Activated CD4-positive, alpha-beta T cell treated with anti-CD3 and anti-CD28 coated beads for 24 hours (primary cell): ENCODE measurements at regions not wholly inside any gene's neighbourhood (a gene's known extent, or its start where the extent isn't known, plus 50 kb on each side); places are given as distances from the start of the nearest gene placed in this dataset.
"Not testable (repeated sequence)": the region's sequence is repeated elsewhere in the genome, so short reads cannot be mapped to it uniquely, and the experiment has no call there.

Experiments used
- DNase-seq, 2 donors: peaks; one replicate each; pipeline ENCODE4 v3.0.0-alpha.2; 2020; ENCODE audit warnings: low read depth in 2 of 2

- no peak for DNase-seq
Observed at GRCh38 chr2:84373391-84373790, 85.7 kb downstream of the SUCLG1 start.

GRCh38 chr2:84362541-84362940 lies 96.5 kb downstream of the SUCLG1 start:
- DNase-seq = no peak

- DNase-seq = no peak
Observed at GRCh38 chr2:84338069-84338468, 121.0 kb downstream of the SUCLG1 start.

DNA sequence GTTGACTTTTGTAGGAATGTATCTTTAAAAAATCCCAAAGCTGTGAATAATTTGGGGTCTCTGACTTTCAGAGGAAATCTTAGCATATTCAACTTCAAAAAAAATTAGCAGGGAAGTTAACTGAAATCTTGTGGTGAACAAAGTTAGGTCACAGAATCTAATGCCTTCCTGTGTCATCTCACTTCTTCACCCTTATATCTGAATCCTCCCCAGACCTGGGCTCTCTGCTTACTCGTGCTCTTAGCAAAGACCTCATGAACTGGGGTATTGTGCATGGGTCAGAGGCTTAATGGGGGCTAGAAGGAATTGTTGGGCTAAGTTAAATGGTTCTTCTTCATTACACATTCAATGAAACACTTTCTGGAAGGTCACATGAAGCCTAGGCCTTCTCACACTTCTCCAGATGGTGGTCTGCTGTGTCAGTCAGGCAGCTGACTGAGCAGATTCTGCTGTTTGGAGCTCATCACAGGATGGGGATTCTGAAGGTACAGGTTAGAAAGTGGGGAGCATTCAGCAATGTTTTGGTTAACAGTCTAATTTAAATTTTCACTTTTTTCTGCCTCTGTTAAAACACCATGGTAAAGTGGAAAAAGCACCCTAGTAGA lies 131.3 kb downstream of the SUCLG1 start:
- DNase-seq = no peak

DNA sequence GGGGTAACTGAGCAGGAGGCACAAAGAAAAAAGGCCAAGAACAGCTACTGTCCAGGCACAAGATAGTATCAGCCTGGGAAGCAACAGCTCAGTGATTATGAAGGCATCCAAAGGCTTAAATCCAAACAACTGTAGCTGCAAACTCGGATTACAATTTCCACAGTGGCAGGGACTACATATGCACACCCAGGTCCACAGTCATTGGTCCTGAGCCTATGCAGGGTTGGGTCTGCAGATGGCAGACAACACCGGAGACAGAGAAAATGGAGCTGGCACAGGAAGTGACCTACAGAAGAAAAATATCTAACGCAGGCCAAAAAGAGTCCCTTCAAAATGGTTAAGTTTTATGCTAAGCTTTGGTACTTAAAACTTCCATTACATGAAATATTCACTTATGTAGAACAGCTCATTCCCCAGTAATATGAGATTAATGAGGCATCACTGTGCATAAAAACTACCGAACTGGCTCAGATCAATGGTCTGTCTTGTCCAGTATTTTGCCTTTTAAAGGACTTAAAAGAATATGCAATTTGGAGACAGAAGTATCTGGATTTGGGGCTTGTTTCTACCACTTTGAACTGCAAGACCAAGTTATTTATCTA lies 132.1 kb downstream of the SUCLG1 start:
- no peak for DNase-seq

DNA sequence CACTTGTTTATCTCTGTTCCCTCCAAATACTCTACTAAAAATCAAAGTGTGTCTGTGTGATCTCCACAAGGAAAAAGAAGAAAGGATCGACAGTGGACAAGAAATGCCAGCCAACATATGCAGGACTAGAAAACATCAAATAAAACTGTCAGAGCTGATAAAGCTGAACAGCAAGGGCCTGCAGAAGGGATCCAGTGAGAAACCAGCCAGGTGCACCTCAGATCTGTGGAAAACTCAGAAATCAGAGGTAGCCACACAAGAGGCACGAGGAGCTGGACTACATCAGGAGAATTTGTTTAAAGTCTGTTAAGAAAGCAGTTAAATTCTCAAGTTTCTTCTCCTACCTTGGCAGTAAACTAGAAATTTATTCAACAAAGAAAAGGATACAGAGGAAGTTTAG lies 135.2 kb downstream of the SUCLG1 start:
- no peak for DNase-seq

DNA sequence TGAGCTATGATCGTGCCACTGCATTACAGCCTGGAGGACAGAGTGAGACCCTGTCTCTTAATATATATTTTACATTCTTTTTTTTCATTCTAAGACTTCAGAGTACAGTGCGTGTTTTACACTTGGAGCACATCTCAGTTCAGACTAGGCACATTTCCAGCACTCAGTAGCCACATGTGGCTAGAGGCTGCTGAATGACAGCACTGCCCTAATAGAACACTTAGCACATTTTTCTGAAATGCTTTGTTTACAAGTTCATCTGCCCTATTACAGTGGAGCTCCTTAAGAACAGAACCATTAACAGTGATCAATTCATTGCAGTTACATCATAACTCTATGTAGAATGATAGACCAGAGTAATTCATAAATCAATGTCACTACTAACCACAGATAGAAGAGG lies 138.1 kb downstream of the SUCLG1 start:
- no peak for DNase-seq

GRCh38 chr2:84319581-84319980 lies 139.5 kb downstream of the SUCLG1 start:
- DNase-seq = no peak

- no peak for DNase-seq
Observed at GRCh38 chr2:84317135-84317534, 141.9 kb downstream of the SUCLG1 start.

DNA sequence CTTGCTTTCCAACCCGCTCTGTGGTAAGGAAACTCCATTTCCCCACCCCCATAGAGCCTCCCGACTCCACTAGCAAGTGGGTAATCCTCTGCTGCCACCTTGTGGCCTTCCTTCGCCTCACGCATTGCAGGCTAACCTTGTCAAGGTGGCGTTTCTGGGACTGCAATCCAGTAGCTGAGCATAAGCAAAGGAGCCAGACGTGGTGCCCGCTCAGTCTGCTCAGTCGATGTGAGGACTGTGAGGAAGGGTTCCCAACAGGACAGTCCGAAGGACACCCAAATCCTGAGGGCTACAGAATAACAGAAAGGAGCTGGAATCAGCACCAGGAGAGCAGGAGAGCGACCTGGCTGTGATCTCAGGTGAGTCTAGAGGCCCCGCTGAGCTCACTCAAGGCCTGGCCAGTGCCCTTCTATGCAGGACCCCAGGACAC lies 144.2 kb downstream of the SUCLG1 start:
- peak; percentile 66 to 77 for DNase-seq

DNA sequence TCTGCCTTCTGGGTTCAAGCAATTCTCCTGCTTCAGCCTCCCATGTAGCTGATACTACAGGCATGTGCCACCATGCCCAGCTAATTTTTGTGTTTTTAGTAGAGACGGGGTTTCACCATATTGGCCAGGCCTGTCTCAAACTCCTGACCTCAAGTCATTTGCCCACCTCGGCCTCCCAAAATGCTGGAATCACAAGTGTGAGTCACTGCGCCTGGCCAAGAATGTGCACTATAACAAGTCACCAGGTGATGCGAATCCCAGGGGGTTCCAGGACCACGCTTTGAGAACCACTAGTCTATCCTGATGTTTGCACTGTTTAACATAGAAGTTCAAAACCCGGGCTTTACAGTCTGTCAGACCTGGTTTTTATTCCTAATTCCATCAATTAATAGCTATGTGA lies 144.8 kb downstream of the SUCLG1 start:
- no peak for DNase-seq

DNA sequence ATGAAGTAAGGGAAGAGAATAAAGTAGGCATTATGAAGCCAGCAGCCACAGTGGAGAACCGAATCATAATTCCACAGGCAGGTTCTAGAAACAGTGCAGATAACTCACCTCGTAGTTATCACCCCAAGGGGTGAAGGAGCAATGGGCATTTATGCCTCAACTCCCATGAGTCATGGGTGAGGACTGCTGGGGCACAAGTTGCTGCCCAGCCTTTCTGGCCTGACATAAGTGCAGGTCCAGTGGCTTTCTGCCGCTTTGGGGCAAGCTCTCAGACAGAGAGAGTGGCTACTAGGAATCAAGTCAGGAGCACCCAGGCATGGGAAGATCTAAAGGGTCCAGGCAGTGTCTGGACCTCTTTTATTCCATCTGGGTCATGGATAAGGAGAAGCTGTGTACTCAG lies 149.8 kb downstream of the SUCLG1 start:
- DNase-seq = no peak

DNA sequence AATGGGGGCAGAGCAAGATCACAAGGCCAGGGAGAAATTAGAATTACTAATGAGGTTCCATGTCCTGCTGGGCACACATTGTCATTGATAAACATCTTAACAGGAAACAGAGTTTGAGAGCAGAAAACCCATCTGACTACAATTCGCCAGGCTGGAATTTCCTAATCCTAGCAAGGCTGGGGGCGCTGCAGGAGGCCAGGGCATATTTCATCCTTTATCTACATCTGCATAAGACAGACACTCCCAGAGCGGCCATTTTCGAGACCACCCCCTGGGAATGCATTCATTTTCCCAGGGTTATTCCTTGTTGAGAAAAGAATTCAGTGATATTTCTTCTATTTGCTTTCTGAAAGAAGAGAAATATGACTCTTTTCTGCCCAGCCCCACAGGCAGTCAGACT lies 152.7 kb downstream of the SUCLG1 start:
- DNase-seq = no peak

DNA sequence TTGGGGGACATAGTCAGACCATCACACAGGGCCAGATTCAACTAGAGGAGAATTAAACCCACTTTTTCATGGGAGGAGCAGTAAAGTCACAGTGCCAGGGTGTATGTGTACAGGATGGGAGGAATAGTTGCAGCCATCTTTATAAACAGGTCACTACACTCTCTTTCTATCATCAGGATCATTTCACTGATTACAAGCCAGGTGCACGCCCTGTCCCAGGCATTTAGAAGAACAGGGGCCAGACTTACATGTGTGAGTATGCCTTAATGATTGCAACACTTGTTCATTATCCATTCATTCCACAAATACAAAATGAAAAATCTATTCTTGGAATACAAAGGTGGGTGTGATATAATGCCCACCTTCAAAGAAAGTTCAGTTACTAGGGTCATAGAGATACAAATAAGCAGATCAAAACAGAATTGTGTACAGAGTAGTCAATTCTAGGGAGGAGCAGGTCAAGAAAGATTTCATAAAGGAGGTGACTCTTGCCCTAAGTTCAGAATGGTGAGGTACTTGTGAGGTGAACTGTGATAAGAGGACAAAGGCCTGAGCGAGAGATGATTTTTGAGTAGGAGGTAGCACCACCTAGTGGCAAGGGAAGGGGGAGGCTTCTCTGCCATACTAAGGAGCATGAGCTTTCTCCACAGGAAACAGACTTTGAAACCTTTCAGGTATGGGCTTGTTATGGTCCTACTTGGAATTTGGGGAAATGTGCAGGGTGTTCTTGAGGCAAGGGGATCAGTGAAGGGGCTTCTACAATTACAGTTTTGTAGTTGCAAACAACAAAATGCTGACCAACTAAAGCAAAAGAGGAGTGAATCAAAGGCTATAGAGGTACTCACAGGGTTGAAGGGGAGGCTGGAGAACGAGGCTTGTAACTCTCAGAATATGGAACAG lies 156.3 kb downstream of the SUCLG1 start:
- peak; percentile 10 to 13 for DNase-seq

DNA sequence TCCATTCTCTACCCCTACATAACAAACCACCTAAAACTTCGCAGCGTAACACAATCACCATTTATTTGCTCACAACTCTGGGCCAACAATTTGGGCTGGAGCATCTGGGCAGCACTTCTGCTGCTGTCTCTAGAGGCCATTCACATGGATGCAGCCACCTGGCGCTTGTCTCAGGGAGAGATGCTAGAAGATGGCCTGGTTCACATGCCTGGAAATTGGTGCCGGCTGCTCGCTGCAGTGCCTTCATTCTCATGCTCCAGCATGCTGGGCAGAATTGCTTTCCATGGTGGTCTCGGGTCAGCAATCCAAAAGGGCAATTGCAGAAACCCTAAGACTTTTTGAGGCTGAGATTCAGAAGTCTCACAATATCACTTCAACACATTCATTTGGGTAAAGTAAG lies 157.4 kb downstream of the SUCLG1 start:
- no peak for DNase-seq

GRCh38 chr2:84300696-84301029 lies 158.4 kb downstream of the SUCLG1 start:
- no peak for DNase-seq

GRCh38 chr2:84300001-84300695 lies 158.9 kb downstream of the SUCLG1 start:
- DNase-seq = not testable (repeated sequence)

GRCh38 chr2:84299211-84299775 lies 159.8 kb downstream of the SUCLG1 start:
- no peak for DNase-seq

DNA sequence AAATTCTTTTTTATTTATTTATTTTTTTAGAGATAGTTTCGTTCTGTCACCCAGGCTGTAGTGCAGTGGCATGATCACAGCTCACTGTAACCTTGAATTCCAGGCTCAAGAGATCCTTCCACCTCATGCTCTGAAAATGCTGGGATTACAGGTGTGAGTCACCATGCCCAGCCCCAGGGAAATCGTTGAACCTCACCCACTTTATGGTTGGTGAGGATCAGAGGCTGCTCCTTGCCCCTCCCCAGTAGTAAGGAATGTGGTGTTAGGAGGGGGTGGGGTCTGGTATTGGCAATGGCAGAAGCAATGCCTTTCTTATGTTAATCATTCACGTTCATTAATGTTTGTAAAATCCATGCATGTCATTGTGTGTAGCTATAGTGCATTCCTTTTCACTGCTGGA lies 161.9 kb downstream of the SUCLG1 start:
- DNase-seq = no peak

GRCh38 chr2:84293791-84294380 lies 165.2 kb downstream of the SUCLG1 start:
- DNase-seq = no peak

DNA sequence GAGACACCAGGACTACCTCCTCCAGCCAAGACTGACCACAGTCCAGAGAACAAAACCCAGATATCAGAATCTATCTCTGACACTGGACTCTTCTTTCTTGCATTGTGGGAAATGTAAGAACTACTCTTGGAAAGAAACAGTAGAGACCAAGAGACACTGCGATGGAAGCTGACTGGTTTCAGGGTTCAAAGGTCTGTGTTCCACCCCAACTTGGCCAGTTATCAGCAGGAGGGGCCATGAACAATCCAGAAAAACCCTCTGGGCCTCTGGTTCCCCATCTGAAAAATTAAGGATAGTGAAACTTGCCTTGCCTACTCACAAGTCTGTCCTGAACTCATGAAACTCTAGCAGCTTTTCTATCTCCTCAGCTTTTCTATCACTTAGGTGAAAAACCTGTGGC lies 166.5 kb downstream of the SUCLG1 start:
- DNase-seq = no peak

GRCh38 chr2:84290537-84290936 lies 168.5 kb downstream of the SUCLG1 start:
- DNase-seq = no peak
